EL (cell line): ENCODE measurements at regions not wholly inside any gene's neighbourhood (a gene's known extent, or its start where the extent isn't known, plus 50 kb on each side); places are given as distances from the start of the nearest gene placed in this dataset.

Experiments used
- DNase-seq: peaks from one replicate; pipeline ENCODE4 v3.0.0-alpha.2; 2016

DNA sequence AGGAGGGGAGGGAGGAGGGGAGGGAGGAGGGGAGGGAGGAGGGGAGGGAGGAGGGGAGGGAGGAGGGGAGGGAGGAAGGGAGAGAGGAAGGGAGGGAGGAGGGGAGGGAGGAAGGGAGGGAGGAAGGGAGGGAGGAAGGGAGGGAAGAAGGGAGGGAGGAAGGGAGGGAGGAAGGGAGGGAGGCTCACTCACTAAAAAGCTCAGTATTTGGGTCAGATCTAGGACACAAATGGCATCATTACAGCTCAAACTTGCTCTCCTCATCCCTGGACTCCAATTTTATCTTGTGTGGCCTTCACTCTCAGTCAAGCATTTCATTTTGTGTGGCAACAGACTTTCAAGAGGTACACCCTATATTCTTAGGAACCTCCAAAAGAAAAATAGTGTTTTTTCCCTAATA is 435.4 kb downstream of the IRS1 start:
- no peak for DNase-seq

DNA sequence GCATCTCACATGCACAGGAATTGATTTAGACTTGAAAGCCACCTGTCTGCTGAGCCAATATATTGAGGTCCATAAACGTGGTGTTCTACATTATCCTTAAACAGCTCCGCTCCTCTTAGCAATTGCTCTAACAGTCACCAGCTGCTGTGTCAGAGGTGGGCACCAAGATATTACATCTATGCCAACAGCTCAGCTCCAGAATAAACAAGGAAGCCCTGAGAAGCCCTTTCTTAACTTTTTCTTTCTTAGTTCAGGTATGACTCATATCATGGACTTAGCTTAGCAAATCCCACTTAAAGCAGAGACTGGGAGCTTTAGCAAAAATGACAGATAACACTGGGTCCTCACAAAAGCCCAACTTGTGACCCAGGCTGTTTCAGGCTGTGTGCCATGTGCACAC is 436.6 kb downstream of the IRS1 start:
- DNase-seq = peak; percentile 51

DNA sequence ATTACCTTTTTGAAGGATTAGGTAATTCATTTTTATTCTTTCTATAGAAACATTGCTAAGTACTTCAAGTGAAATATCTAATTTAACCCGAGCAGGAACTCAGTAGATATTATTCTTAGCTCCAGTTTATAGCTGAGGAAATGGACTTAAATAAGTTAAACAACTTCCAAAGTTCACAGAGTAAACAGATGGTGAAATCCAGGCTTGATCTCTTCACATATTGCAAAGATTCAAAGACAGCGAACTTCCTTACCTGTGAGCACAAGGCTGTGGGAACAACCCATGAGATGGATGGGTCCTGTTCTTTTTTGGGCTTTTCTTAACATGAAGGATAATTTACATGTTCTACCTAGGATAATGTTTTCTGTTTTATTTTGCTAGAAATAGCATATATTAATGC is 439.0 kb downstream of the IRS1 start:
- no peak for DNase-seq

DNA sequence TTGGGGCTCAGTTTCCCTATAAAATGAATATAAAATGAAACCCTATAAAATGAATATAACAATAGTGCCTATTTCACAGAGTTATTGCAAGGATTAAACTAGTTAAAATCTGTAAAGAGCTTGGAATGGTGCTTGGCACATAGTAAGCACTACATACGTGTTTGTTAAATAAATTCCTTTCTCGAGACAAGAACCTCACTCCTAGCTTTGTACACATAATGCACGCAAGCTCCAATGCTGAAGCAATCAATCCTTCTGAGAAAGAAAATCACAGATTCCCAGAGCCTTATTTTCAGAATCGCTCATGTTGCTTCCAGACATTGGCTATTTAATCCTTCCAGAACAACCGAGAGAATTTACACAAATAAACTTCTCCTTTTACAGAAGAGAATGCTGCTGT is 440.9 kb downstream of the IRS1 start:
- no peak for DNase-seq

DNA sequence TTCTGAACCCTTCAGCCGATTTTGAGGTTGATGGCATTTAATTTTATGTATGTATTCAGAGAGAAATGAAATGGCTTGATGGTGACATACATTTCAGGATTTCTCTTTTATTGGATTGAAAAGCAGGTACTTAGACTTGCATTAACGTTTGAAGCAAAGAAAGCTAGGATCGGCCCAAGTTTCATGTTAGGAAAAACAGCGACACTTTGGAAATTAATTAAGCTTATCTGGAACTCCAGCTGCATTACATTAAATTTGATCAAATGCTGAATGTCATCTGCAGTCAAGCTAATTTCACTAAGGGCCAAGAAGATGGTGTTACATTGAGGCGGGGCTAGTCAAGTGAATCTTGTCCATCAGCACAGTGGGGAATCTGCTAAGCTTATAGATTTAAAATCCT is 441.8 kb downstream of the IRS1 start:
- DNase-seq = no peak

DNA sequence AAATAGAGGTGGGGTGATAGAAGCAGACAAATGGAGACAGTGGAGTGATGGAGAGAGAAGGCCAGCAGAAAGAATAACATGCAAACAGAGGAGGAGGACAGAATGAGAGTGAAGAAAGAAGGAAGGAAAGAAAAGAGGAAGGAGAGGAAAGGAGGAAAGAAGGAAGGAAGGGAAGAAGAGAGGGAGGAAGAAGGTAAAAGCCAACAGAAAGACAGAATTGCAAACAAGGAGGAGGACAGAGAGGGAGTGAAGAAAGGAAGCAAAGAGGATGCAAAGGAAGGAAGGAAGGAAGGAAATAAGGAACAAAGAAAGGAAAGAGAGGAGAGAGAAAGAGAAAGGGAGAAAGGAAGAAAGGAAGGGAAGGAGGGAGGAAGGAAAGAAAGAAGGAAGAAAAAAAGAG is 444.0 kb downstream of the IRS1 start:
- no peak for DNase-seq

DNA sequence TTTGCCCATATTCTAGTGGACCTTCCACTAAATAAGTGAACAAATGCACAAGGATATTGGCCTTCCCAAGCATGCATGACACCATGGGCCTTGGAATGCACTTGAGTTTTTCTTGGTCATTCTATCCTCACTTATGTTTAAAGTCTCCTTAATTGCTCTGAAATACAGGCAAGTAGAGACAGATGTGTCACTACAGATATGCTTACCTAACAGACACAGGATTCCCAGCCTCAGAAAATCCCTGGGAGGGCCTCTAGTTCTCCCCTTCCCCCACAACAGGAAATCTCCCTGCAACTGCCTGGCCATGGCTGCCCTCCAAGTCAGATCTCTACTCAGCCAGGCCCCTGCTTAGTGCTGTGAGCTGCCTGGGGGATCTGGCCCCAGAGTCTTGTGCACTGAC is 445.2 kb downstream of the IRS1 start:
- peak; percentile 50 for DNase-seq

DNA sequence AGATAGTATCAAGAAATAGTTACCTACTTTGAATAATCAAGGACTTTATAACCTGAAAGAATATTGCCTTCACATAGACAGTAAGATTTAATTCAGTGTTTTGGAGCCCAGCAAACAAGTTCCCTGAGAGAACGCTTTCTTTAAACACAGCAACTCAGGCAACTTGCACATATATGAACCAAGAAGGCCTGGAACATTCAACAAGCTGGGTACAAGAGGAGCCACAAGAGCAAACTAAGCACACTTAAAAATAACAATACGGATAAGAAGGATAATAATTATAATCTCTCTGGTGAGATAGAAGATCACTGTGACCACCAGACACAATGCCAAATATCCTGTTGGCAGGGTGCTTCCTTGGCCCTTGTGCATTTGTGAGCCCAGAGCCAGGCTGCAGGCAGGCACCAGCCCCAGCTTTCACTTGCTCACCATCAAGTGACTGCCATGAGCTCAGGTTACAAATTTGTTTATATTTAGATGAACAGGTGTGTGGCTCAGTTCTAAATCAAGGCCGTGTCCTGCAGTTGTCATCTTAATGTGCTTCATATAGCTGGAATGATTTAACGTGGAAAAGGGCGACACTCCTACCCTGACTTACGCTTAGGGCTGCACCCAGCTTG is 446.6 kb downstream of the IRS1 start:
- DNase-seq = no peak

DNA sequence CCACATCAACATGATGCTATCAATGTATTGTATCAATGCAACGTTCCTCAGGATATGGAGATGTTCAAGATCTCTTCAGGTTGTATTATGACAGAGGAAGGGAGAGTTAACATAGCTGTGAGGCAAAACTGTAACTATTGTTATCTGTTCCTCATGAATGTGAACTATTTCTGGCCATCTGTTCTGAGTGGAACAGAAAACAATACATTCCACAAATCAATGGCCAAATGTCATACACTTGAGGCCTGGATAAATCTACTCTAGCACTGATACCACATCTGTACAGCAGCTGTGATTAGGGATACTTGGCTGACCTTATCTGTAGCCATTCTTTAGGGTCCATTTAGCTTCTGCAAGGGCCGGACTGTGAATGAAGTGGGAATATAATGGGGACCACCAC is 447.9 kb downstream of the IRS1 start:
- DNase-seq = no peak

DNA sequence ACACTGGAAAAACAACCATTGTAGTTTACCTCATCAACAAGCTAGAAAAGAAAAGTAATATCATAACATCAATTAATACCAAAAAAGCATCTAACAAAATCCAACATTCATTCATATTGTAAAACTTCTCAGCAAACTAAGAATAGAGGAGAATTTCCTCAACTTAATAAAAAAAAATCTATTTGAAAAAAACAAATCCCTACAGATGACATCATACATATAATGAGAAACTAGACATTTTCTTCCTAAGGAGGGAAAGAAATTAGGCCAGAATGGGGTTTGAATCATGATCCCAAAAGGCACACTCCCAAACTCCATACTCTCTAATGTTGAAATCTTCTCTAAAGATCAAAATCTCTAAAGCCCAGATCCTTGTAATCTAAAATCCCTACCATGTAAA is 460.0 kb downstream of the IRS1 start:
- no peak for DNase-seq

DNA sequence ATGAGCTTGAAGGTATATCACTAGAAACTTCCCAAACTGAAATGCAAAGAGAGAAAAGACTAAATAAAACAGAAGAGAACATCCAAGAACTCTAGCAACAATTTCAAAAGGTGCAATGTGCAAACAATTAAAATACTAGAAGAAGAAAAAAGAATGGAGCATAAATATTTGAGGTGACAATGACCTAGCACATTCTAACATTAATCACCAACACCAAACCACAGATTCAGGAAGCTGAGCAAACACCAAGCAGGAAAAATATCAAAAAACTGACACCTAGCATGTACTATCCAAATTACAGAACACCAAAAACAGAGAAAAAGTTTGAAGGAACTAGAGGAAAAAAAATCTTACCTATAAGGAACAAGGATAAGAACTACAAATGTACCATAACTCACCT is 460.8 kb downstream of the IRS1 start:
- DNase-seq = no peak

DNA sequence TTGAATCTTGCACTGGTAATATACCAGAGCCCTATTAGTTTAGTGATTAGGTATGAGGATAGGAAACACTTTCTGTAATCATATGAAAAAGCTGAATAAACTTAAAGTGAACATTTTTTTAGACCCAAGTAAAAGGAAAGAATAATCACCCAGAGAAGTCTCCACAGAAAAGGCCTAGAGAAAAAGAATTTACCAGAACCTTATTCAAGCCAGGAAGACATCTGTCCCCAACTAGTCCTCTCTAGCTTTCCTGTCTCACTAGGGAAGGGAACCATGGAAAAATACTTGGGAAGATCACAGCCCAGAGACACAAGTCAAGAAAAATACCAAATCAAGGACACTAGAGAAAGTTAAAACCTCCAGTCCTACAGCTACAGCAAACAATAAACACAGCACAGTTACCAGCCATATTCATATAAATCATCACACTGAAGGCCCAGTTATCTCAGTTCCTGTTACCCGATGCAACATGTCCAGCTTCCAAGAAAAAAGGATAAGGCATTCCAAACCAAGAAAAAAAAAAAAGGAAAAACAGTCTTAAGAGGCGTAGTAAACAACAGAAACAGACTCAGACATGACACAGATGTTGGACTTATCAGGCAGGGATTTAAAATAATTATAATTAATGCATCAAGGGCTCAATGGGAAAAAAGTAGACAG is 461.5 kb downstream of the IRS1 start:
- no peak for DNase-seq

DNA sequence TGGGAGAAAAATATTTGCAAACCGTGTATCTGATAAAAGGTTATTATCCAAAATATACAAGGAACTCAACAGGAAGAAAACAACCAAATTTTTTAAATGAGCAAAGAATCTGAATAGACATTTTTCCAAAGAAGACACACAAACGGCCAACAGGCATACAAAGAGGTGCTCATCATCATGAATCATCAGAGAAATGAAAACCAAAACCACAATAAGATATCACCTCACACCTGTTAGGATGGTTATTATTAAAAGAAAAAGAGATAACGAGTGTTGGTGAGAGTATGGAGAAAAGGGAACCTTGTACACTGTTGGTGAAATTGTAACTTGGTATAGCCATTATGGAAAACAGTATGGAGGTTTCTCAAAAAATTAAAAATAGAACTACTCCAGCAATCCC is 463.3 kb downstream of the IRS1 start:
- no peak for DNase-seq

DNA sequence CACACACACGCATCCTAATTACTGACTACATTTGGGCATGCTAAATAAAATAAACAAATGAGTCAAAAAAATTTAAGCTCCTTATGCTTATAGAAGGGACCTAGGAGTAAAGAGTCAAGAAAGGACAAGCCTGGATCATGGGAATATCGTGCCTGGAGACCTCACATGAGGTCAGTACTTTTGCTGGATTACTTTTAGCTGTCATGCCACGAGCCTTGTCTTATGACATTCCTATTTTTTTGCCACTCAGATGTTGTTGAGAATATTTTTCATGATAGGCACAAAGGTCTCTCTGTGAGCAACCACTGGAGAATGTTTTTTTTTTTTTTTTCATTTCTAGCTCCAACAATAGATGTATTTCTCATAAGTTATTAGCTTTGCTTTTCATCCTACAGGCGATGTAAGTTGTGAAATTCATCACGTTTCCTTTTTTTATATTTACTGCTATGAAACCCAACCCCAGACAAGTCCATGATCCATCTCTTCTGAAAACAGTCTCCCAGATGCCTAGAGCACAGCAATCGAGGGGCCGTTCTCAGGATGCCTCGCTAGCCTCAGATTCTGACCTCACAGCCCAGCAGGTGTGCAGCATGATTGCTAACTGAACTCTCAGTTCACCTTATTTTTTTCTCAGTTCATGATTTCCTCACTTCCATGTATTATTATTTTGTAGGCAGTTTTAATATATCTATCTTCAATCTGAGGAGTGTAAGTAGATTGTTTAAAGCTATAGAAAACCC is 464.5 kb downstream of the IRS1 start:
- peak; percentile 46 for DNase-seq

DNA sequence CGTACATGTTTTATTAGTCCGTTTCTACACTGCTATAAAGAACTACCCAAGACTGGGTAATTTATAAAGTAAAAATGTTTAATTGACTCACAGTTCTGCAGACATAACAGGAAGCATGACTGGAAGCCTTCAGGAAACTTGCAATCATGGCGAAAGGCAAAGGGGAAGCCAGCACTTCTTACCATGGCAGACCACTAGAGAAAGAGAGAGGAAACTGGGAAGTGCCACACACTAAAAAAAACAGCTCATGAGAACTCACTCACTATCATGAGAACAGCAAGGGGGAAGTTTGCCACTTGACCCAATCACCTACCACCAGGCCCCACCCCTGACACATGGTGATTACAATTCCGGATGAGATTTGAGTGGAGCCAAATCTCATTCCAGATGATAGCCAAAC is 466.2 kb downstream of the IRS1 start:
- DNase-seq = no peak

DNA sequence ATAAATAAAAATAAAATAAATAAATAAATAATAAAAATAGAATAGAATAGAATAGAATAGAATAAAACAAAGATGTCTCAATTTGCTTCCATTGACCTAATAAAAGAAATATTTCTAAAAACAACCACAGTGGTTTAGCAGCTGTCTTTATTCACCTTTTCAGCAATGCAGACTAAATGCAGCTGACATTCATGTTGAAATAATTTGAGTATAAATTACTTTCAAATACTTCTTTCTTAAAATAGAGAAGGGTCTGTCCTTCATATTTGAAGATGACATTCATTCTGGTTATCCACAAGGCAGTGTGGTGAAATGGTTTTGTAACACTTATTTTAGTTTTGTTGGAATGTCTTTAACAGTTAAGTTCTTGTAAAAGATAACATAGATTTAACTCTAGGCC is 469.4 kb downstream of the IRS1 start:
- DNase-seq = no peak

DNA sequence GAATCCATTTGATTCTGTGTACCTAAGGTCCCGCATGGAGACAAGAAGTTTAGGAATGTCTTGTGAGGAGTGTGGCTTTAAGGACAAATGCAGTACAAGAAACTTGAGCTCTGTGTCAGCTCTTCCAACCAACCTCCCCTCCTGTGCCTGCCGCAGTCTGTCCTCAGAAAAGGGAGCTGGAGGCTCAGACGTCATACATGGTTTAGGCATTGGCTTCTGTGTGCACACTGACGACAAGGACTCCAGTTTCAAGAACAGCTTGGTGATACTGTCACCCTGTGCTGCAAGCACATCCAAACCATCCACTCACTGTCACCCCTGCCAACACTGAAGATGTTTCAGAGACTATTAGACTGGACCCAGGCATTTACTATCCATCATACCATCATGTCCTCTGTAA is 470.4 kb downstream of the IRS1 start:
- DNase-seq = no peak

DNA sequence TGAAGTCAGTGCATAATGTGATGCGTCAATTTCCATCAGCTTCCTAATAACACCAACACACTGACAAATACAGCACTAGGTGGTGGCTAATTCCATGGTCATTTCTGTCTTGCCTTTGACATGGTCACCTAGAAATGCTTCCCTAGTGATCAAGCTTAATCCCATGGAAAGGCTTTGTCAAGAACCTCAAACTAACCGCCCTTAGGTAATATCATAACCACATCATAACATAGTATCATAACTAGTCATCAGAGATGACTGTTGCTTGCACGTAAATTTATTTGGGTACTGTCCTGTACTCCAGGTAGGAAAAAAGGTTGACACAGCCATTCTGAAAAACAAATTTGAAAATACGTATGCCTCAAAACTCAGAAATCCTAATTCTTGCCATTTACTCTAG is 471.8 kb downstream of the IRS1 start:
- DNase-seq = no peak

DNA sequence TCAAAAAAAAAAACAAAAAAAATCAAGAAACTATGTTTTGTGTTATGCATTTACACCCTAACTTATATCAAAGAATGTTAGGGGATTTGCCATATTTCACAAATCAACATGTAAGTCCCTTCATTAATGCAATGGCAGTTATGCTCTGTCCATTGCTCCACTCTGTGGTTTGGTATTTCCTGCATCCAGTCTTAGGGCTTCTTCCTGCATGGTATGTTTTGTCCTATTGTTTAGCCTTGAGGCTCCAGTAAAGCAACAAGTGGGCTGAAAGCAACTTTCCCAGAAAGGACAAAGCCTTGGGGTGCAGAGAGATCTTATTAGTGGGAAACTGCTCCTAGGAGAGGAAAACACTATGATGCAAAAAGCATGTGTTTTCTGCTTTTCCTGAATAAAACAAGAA is 474.1 kb downstream of the IRS1 start:
- no peak for DNase-seq

DNA sequence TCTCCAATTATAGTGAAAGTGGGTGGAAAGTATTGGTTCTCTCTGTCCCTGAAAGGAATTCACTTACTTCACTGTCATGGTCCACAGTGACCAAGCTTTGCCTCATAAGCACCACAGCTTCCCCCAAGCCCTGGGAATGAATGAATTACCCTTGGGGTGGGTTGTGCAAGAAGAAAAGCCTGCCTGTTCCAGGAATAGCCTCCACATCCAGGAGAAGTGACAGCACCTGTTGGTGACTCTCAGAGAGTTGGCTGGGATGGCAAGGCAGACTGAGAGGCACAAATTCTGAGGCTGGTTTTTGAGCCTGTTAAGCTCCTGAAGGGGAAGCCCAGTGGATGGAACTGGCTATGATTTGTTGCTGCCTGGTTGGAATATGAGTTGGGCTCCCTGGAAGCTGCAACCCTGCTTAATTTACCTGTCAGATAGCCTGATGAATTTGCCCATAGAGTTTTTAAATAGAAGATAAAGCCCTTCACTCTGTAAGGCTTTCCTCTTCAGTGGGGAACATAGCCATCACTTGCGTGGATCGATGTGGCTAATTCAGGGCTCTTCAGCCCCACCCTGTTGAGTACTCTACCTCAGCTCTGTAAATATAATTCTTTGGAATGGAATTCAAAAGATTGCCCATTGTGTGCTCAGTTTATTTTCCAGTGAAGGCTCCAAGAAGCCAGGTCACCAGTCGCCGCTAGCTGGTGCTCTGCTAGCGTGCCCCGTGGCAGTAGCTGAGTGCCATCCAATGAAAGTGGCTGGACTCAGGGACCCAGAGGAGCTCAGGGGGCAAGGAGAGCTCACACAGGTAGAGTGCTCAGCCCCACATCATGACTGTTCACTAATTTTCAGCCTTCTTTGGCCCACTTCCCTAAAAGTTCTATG is 479.3 kb downstream of the IRS1 start:
- DNase-seq = no peak

DNA sequence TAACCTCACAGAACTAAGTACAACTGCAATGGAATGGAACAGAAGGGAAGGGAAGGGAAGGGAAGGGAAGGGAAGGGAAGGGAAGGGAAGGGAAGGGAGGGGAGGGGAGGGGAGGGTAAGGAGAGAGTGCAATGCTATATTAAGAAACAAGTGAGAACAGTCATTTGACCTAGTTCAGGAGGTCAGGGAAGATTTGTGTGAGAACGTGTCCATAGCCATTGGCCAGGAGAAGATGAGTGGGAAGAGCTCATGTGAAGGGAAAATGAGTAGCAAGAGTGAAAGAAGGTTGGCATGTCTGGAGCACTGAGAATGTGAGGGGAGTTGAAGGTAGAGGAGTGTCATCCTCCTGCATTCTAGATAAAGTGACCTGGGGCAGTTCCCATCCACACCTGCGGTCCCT is 481.6 kb downstream of the IRS1 start:
- DNase-seq = no peak

DNA sequence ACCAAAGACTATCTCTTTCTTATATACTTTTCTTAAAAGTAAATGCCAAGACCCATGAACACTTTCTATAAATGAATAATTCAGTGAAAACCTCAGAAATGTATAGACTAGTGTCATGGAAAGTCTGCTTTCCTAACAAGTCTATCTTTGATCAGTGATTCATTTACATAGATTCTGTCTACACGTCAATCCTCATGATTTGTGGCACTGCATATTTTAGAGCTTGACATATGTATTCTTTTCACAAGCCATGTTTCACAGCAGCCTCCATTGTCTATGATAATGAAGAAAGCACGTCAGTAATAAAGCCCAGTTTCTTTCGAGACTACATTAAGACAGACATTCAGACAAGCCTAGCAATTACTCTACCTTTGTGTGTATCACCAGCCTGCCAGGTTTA is 486.6 kb downstream of the IRS1 start:
- DNase-seq = no peak

DNA sequence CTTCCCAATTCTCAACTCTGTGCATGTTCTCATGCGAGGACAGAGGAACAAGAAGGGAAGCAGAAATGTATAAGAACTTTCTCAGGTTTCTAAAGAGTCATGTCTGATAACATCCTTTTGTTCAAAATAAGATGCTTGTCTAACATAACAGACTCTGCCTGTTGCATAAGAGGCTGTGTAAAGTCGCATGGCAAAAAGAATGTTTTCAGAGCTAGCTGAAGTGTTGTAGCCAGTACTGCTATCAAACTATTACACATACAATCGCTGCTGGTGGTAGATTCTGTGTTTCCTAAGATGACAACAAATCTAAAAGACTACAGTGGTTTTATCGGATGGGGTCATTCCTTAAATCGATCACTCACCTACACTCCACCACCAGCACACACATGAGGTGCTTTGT is 487.5 kb downstream of the IRS1 start:
- no peak for DNase-seq

DNA sequence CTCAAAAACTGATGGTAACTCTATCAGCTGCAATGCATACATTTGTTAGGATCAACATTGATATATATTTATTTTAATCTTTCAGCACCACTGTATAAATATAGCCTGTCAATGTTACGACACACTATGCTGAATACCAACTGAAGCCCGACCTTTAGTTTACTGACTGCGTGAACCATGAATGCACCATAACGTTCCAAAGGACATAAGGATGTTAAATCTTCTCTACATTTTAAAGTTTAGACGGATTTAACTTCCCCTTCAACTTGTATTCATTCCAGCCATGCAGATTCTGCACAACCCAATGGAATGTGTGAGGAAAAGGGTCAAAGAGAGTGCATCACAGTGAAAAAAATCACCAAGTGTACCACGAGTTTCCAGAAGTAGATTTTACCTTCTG is 489.5 kb downstream of the IRS1 start:
- peak; percentile 4 for DNase-seq
